RKO (cell line): ENCODE measurements at regions not wholly inside any gene's neighbourhood (a gene's known extent, or its start where the extent isn't known, plus 50 kb on each side); places are given as distances from the start of the nearest gene placed in this dataset.
"Not testable (repeated sequence)": the region's sequence is repeated elsewhere in the genome, so short reads cannot be mapped to it uniquely, and the experiment has no call there.

ENCODE experiments used
- DNase-seq: peaks from one replicate; pipeline ENCODE4 v3.0.0-alpha.2; 2016; ENCODE audit warnings: low spot score

DNA sequence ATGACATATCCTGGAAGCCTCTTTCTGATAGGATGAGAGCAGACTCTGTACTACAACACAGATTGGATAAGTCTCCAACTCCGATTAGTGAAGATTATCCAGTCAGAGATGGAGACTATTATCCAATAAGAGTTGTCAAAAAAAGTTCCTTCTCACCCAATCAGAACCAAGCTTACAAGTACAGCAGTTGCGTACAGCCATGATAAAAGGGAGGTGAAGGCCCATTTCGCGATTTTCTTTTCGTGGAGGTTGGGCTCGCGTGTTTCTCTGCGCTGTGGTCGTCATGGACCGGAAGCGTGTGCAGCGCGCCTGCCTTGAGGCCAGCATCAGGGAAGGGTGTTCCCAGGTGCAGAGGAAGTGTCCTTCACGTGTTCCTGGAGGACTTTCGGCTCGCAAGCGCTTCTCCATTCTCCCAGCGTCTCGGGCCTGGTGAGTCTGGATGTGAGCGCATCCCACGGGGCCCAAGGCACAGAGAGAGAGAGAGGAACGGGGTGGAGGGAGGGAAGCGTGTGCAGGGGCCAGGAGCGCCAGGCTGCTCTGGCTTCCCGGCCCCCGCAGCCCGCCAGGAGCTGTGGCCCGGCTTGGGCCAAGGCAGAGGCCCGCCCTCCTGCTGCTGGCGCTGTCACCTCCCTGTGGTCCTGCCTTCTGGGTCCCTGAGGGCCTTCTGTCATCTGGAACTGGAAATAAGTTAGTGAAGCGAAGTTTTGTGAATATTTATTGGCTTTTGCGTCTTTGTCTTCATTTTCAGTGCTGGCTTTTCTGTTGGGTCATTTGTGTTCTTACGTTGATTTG lies 53.9 kb downstream of the CDRT15L2 start:
- not testable (repeated sequence) for DNase-seq

DNA sequence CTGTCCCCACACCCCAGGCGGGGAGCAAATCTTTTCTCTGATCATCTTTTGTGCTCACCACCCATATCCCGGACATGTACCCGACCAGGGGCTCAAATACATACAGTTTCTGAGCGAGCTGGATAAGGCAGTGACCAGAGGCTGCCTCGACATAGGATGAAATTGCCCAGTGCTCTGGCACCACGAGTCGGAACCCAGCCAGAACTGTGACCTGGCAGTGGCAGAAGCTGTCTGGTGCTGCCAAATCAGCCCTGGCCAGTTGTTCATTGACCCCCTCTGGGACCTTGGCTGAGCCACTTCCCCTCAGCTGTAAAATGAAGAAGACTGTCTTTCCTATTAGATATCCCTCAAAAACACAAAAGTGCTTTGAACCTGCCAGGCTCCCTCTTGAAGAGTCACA lies 60.6 kb downstream of the CDRT15L2 start:
- not testable (repeated sequence) for DNase-seq

DNA sequence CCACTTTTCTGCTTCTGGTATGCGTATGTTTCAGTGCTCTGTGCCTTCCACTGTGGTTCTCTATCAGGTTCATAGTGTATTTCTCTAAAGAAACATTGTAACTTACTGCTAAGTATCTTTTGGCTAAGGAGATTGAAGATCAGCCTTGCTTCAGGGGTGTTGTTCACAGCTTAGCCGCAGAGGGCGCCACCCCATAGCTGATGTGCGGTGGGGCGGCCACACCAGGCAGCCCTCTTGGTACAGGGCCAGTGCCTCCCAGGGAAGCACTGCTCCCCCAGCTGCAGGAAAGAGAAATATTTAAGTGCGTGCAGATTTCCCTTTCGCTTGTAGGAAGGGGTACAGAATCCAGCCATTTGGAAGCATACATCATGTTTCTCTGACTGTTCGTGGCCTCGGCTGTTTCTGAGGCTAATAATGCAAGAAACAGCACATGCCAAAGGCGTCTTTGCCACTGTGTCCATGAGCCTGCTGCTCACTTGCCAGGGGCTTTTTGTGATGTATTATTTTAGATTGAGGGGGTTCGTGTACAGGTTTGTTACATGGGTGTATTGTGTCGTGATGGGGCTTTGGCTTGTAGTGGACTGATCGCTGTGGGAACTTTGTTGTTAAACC lies 67.2 kb downstream of the CDRT15L2 start:
- not testable (repeated sequence) for DNase-seq

DNA sequence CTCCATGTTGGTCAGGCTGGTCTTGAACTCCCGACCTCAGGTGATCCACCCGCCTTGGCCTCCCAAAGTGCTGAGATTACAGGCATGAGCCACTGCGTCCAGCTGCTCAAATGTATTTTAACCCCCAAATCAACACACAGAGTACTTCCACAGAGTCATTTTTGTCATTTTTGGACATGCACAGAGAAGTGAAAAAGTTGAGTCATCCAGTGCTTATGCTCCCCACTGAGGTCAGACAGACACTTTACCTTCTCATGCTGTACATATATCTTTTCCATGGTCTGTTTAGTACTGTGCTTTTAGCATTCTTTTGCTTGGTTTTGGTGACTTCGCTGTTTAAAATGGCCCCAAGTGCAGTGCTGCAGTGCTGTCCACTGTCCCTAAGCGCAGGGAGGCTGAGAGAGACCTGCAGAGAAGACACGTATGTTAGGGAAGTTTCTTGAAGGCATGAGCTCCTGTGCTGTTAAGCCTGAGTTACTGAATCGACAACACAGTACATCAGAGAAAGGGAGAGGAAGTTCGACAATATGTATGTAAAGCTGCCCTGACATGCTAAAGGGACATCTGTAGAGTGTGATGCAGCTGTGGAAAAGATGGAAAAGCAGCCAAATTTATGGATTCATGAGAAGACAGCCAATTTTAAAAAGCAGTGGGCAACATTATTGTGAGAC lies 69.7 kb downstream of the CDRT15L2 start:
- DNase-seq = not testable (repeated sequence)

DNA sequence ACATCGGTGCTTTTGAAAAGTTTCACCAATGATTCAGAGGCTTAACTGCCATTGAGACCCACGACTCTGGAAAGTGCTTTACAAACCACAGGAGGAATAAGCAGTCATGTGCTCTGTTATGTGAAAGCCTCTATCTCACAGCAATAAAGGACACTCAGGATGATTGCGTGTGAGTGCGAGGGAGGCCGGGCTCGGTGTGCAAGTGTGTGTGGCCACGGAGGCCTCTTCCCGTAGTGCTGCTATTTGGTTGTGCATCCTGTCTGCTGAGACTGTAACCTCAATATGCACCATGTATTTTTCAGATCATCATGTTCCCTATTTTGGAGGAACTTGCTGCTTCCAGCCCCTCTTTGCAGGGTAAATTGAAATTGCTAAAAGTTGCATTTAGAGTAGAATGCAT lies 71.5 kb downstream of the CDRT15L2 start:
- DNase-seq = not testable (repeated sequence)

DNA sequence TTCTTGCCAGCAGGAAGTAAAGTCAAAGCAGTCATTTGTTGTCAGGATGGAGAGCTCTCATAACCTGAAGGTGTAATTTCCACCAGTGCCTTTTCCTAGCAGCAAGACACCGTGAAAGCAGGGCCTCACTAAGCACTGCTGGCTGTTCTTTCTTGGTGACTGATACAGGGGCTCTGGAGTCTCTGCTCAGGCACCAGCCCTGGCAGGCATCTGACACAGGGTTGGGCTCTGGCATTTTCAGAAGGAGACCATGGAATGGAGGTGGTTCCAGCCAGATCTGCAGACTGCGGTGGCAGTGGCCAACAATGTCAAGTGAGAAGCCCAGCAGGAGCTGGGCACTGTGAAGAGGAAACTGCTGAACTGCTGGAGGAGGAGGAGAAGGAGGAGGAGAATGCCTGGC lies 72.2 kb downstream of the CDRT15L2 start:
- DNase-seq = not testable (repeated sequence)

DNA sequence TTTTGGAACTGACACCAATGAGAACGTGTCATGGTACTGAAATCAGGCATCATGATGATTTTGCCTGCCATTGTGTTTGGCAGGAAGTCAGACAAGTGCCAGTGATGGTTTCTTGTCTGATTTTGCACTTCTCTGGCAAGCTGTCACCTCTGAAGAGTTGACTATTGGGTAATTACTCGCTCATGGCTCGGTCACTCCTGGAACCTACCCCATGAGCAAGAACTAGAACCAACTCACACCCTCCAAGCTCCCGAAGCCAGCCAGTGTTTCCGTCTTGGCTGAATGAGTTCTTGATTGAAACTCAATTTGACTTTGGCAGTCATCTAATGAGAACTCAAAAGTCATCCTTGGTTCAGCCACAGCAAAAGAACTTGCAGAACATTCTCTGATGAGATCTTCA lies 73.9 kb downstream of the CDRT15L2 start:
- DNase-seq = not testable (repeated sequence)

DNA sequence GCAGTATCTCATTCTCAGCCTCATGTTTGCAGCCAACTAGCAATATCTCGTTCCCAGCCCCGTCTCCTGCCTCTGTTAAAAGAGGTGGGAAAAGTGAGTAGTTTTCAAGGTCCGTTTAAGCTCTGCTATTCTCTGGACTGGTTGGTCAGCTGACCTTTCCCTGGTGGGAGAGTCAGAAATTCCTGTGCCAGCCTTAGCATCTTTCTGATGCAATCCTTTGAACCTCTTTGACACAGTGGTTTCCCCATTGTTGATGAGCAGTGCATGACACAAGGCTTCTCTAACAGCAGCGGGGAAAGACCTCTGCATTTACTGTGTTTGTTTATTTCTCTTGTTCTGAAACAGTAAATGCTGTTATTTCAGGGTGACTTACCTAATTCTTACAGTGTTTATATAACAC lies 74.6 kb downstream of the CDRT15L2 start:
- DNase-seq = peak; percentile 3

DNA sequence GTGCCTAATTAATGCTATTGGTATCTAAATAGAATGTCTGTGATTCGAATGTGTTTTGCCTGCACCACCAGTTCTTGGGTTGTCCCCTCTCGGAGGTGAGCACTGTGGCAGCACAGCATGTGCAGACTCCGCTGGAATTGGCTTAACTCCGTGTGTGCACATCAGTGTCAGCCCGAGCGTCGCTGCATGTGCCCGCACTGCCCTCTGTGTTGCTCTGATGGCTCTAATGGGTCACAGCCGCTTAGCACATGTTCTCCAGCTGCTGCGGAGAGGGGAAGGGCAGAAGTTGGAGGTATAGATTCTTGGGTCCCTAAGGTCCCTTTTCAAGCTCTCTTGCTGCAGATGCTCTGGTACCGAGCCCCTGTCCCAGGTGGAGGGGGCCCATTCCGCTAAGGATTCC lies 75.1 kb downstream of the CDRT15L2 start:
- DNase-seq = not testable (repeated sequence)

DNA sequence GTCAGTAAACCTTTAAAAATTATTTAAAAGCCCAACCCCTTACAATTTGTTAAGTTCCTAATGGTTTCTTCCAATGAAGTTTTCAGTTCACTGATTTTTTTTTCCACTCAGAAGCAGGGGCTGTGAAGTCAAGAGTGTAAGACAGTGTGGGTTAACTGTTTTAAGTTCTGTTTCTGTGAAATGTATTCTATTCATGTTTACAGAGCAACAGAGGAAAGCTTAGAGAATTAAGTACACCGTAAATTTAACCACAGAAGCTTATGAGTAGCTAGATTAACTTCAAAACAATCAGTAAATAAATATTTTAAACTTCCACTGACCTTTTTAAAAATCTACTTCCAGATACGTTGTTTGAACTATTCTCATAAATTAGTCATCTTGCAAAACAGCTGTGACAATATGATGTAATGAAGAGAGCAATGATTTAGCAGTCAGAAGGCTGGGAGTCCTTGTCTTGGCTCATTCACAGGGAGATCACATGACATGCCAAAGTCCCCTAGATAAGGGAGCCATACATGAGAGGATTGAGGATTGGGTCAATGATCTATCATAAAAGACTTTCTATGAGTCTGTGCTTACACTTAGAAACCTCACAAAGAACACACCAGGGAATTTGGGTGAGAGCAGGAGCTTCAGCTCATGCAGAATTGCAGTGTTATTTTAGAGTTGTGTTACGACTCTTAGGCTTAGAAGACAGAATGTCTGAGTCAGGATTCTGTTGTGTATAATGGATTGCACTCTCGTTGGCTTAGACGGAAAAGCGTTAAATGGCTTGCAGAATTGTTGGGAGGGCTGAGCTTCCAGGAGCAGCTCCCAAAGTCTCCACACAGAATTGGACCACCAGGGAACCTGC lies 85.8 kb downstream of the CDRT15L2 start:
- DNase-seq = not testable (repeated sequence)

DNA sequence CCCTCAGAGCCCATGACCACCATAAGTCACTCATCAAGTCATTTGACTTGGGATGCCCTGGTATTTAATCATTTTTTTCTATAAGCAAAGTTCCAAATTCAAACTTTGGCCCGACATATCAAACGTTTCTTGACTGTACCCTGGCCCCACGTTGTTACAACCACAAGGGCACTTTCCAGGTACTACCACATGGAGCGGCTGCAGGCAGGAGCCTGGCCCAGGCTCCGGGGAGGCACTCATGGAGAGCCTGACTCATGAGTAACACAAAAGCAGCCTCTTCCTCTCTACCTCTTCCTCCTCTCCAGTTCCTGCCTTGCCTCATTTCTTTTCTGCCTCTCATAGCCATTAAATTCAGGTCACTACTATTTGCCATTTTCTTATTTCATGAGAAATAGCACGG lies 87.2 kb downstream of the CDRT15L2 start:
- DNase-seq = peak; percentile 14

DNA sequence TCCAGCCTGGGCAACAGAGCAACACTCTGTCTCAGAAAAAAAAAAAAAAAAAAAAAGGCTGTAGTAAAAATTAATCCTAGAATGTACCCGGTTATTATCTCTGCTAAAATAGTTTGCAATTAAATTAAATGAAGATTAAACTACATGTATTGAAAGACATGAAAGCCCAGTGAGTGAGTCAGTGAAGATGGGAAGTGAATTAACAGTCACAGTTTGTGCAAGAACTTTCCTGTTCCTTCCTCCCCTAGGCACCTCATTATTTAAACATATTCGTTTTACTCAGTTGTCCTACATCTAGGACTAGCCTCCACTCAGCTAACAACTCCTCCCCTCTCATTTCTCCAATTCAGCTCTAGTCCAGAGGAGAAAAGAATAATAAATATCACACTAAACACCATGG lies 88.2 kb downstream of the CDRT15L2 start:
- DNase-seq = not testable (repeated sequence)

DNA sequence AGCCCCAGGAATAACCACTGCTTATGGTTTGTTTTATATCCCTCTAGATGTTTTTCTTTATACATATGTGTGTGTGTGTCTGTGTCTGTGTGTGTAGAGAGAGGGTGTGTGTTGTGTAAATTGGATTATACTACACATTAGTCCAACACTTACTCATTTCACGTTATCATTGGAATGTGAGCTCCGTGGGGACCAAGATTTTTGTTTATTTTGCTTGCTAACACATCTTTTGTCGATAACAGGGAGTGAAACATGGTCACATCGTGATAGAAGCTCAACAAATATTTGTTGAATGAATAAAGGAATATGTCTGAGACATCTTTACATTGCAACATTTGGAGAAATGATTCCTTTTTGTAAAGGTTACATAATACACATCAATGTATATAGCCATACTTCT lies 88.8 kb downstream of the CDRT15L2 start:
- not testable (repeated sequence) for DNase-seq

DNA sequence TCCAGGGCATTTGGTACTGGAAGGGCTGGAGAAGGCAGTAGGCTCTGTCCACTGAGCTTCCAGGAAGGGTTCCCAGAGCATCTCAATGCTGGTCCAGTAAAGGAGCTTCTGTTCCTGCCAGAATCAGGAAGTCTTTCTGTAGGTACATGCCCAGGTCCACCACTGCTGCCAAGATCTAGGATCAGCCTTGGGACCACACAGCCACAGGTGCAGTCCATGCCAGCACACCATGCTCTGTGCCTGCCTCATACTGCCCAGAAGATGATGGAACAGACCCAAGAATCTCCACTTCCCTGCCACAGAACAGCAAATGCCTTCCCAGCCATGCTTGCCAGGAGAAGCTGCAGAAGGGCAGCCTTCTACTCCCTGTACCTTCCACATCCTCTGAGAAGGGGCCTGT lies 89.3 kb downstream of the CDRT15L2 start:
- DNase-seq = not testable (repeated sequence)

DNA sequence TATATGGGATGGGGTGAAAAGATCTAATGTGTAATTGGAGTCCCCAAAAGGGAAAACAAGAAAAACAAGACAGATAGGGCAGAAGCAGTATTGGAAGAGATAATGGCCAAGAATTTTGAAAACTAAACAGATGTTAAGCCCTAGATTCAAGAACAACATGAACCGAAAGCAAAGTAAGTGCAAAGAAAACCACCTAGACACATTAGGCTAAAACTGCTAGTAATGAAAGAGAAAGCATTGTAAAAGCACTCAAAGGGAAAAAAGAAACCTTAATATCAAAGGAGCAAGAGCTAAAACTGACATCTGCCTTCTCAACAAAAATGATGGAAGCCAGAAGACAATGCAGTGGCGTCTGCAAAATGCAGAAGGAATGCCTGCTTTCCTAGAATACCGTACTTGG lies 91.0 kb downstream of the CDRT15L2 start:
- DNase-seq = not testable (repeated sequence)

DNA sequence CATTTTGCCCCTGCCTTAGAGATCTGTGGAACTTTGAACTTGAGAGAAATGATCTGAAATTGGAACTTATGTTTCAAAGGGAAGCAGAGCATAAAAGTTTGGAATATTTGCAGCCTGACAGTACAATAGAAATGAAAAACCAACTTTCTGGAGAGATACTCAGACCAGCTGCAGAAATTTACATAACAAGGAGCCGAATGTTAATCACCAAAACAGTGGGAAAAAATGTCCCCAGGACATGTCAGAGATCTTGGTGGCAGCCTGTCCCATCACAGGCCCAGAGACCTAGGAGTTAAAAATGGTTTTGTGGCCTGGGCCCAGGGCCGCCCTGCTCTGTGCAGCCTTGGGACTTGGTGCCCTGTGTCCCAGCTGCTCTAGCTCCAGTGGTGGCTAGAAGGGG lies 94.8 kb downstream of the CDRT15L2 start:
- not testable (repeated sequence) for DNase-seq

DNA sequence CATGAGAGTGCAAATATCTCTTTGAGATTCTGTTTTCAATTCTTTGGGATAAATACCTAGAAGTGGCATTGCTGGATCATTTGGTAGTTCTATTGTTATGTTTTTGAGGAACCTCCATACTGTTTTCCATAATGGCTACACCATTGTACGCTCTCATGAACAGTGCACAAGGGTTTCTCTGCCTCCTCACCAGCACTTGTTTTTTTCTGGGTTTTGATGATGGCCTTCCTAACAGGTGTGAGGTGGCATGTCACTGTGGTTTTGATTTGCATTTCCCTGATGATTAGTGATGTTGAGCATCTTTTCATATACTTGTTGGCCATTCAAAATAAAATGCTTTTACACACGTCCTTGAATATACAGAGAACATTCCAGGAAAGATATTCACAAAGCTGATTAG lies 96.2 kb downstream of the CDRT15L2 start:
- not testable (repeated sequence) for DNase-seq

DNA sequence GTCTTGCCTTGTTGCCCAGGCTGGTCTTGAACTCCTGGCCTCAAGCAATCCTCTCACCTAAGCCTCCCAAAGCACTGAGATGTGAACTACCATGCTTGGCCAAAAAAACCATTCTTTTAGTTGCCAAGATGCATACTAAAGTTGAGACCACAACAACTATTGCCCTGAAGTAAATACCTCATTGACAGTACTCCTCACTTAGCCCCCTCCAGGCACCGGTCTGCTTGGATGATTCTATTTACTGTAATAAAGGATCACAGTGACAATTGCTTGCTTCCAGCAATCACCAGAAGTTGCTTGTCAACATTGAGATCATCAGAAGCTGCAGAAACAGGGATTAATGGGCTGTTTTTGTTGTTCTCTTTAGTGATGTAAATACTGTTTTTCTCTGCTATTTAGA lies 97.1 kb downstream of the CDRT15L2 start:
- not testable (repeated sequence) for DNase-seq

DNA sequence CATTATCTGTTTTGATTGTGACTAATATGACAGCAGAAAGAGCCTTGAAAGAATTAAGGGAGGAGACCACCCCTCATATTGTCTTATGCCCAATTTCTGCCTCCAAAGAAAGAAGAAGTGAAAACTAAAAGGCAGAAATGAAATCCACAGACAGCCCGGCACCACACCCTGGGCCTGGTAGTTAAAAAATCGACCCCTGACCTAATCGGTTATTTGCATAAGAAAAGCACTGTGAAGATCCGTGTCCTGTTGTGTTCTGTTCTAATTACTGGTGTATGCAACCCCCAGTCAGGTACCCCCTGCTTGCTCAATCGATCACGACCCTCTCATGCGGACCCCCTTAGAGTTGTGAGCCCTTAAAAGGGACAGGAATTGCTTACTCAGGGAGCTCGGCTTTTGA lies 97.9 kb downstream of the CDRT15L2 start:
- not testable (repeated sequence) for DNase-seq

DNA sequence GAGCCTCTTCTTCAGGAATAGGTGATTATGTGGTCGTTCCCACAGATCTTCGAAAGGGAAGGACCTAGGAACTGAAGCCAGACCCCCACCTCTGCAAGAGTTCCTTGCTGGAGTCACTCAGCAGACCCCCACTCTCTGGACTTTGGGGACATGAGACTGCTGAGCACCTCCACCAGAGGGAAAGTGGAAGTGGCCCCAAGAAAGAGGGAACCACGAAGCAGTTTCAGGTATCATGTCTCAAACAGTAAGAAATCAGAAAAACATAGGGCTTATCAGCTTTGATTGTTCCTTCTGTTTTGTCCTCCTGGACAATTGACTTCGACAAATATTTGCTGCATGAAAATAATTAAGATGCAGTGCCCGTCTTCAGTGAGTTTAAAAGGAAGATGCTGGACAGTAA lies 98.9 kb downstream of the CDRT15L2 start:
- DNase-seq = not testable (repeated sequence)

DNA sequence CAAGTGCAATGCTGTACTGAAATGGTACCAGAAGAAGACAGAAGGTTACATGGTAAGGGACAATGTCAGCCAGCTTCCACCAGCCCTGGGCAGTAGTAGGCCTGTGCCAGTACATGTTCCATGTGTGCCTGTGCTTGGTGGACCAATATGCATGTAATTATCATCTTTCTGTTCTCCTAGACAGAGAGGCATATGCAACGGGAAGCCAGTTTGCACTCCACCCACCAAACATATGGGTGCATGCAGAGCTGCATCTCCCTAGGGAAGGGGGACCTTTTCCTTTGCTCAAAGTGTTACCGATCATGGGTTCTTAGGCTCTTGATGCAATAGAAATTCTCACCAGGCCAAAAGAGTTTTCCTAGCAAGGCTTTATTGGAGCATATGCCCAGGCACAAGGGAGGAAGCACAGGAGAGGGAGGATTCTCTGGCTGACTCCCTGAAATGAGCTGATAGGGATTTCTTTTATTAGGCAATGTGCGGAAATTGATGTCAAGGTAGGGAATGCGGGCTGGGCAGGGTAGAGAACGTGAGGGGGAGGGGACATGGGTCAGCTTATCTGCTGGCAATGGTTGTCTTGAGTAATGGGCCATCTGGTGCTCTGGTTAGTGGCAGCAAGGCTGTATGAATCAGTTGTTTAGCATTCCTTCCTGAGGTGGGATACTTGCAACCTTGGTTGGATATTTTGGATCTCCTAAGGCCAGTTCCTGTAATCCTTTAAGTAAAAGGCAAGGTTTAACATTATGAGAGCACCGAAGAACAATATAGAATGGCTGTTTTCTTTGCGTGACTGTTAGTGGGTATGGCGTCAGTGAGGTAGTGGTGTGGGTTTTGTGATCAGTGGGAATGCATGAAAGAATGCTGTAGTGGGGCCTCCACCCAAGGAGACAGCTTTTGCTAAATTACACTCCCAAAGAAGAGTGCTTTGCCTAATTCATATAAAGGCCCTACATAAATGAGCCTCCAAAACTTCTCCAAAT lies 102.5 kb downstream of the CDRT15L2 start:
- DNase-seq = not testable (repeated sequence)
